ENCODE measurements at regions not wholly inside any gene's neighbourhood (a gene's known extent, or its start where the extent isn't known, plus 50 kb on each side); places are given as distances from the start of the nearest gene placed in this dataset.

- no peak for TF ChIP-seq CTCF (conservative IDR thresholded peaks at IDR 0.05; ENCODE audit: low read length)
- TF ChIP-seq EZH2phosphoT487 (IDR thresholded peaks at IDR 0.05; ENCODE audit: borderline replicate concordance): no peak
Measured at GRCh38 chr2:203645831-203646230, 60.6 kb upstream of the CD28 start.

All from Loucy (cell line).